Panc1 (cell line): ENCODE measurements at regions not wholly inside any gene's neighbourhood (a gene's known extent, or its start where the extent isn't known, plus 50 kb on each side); places are given as distances from the start of the nearest gene placed in this dataset.

Source experiments
- CTCF ChIP-seq: fragments of 450-650 bp; IDR thresholded peaks from 2 replicates; pipeline ENCODE4 v1.5.1; 2017; ENCODE audit warnings: mild to moderate bottlenecking
- SIN3A ChIP-seq: IDR thresholded peaks from 2 replicates; pipeline ENCODE4 v1.6.1; 2012; ENCODE audit warnings: low read depth, mild to moderate bottlenecking, low read length, moderate library complexity, borderline replicate concordance; ENCODE audit not compliant: insufficient read depth

- no peak for TF ChIP-seq CTCF
- no peak for TF ChIP-seq SIN3A
Measured at GRCh38 chr4:138627096-138627495, 384.9 kb upstream of the SLC7A11 start.
